Lung (tissue), 11 donors: ENCODE measurements at regions not wholly inside any gene's neighbourhood (a gene's known extent, or its start where the extent isn't known, plus 50 kb on each side); places are given as distances from the start of the nearest gene placed in this dataset.

Source experiments
- ATAC-seq: fragments of 200-7000 bp; cut with Tn5 transposase; one replicate; pipeline ENCODE4 v1.9.1; 2020; ENCODE audit warnings: moderate number of reproducible peaks; ENCODE audit not compliant: insufficient read depth, low FRiP score
- DNase-seq, 3 donors: peaks; one replicate each; pipeline ENCODE4 v3.0.0-alpha.2; 2013 to 2017
- H3K27ac ChIP-seq, 2 donors: one replicate each; pipeline ENCODE4 v1.5.1; 2013; ENCODE audit warnings: mild to moderate bottlenecking in 2 of 2, moderate library complexity in 2 of 2, control low read depth in 1 of 2, inconsistent platforms in 1 of 2, low read depth in 1 of 2, low read length in 1 of 2
- H3K27me3 ChIP-seq, 3 donors: one replicate each; pipeline ENCODE4 v1.5.1; 2013; ENCODE audit warnings: low read length in 2 of 3; ENCODE audit not compliant: control insufficient read depth in 3 of 3, insufficient read depth in 3 of 3
- H3K36me3 ChIP-seq, 4 donors: one replicate each; pipeline ENCODE4 v1.5.1; 2013; ENCODE audit warnings: low read length in 4 of 4, mild to moderate bottlenecking in 1 of 4, moderate library complexity in 1 of 4; ENCODE audit not compliant: control insufficient read depth in 4 of 4, insufficient read depth in 4 of 4
- H3K4me1 ChIP-seq, 5 donors: one replicate each; pipeline ENCODE4 v1.5.1; 2013; ENCODE audit warnings: low read length in 5 of 5, mild to moderate bottlenecking in 2 of 5, moderate library complexity in 1 of 5; ENCODE audit not compliant: control insufficient read depth in 5 of 5, insufficient read depth in 5 of 5
- H3K4me3 ChIP-seq: one replicate; pipeline ENCODE4 v1.5.1; 2013; ENCODE audit warnings: mild to moderate bottlenecking, control low read depth, moderate library complexity
- H3K9ac ChIP-seq, 2 donors: one replicate each; pipeline ENCODE4 v1.5.1; 2013; ENCODE audit warnings: low read length in 2 of 2, control low read depth in 1 of 2; ENCODE audit not compliant: insufficient read depth in 1 of 2
- H3K9me3 ChIP-seq, 4 donors: one replicate each; pipeline ENCODE4 v1.5.1; 2013; ENCODE audit warnings: low read length in 3 of 4, mild to moderate bottlenecking in 1 of 4, moderate library complexity in 1 of 4; ENCODE audit not compliant: control insufficient read depth in 4 of 4, insufficient read depth in 3 of 4
- CTCF ChIP-seq: IDR thresholded peaks from 2 replicates; pipeline ENCODE4 v1.5.1; 2012; ENCODE audit warnings: mild to moderate bottlenecking; ENCODE audit errors: control extremely low read depth, extremely low read depth
- WGBS, 2 donors: extraction: QIAGEN DNeasy Blood & Tissue Kit; methylation state at CpG; one replicate each; pipeline ENCODE4 v1.1.7; 2013; 5-methylcytosine and 5-hydroxymethylcytosine counted together
- donor health status: control.
- donor health status: control.
- donor health status: Bipolar disorder and iron deficiency.
- donor health status: healthy.
- donor health status: DM: yes; HTN: yes; CAD: no.

- ATAC-seq (no peak), DNase-seq (peak in 1 of 3 donors; percentile 30)
- H3K36me3 ChIP-seq, result no peaks in the 10 kb centered on the region
- 40 to 43% methylated on average over 4 of the region's 4 CpGs for WGBS, 2 donors
- no peaks in the 10 kb centered on the region for H3K9me3 ChIP-seq
- H3K27ac ChIP-seq, result no peak overlapping the region
- H3K4me1 ChIP-seq, result no peaks in the 10 kb centered on the region
- TF ChIP-seq CTCF, result no peak
- H3K4me3 ChIP-seq, result no peak overlapping the region
- no peaks in the 10 kb centered on the region for H3K27me3 ChIP-seq
- H3K9ac ChIP-seq, result no peak overlapping the region
Measured at GRCh38 chr4:176508780-176509331, 189.1 kb downstream of the SPCS3 start.

GRCh38 chr4:176525576-176525975 lies 205.8 kb downstream of the SPCS3 start:
- no peaks in the 10 kb centered on the region for H3K27me3 ChIP-seq
- H3K4me3 ChIP-seq, result no peak overlapping the region
- ATAC-seq (no peak), DNase-seq (no peak)
- H3K27ac ChIP-seq, result no peak overlapping the region
- no peak for TF ChIP-seq CTCF
- H3K9ac ChIP-seq, result no peak overlapping the region
- WGBS, 2 donors, result 72 to 86% methylated on average over 2 of the region's 2 CpGs
- H3K4me1 ChIP-seq, result peaks cover 0 to 8% (median 0%) of the 10 kb centered on the region in 5 donors
- no peaks in the 10 kb centered on the region for H3K9me3 ChIP-seq
- no peaks in the 10 kb centered on the region for H3K36me3 ChIP-seq

GRCh38 chr4:176526704-176527103 lies 206.9 kb downstream of the SPCS3 start:
- no peak for TF ChIP-seq CTCF
- Histone ChIP-seq H3K4me3 (no peak overlapping the region), H3K4me1 (peaks cover 0 to 8% (median 0%) of the 10 kb centered on the region in 5 donors), H3K27me3 (no peaks in the 10 kb centered on the region), H3K27ac (no peak overlapping the region), H3K36me3 (no peaks in the 10 kb centered on the region), H3K9ac (no peak overlapping the region), H3K9me3 (no peaks in the 10 kb centered on the region)
- no peak for ATAC-seq
- DNase-seq, result peak in 1 of 3 donors; percentile 38
- 37 to 48% methylated on average over 5 of the region's 5 CpGs for WGBS, 2 donors

GRCh38 chr4:176529574-176529973 lies 209.8 kb downstream of the SPCS3 start:
- Histone ChIP-seq H3K9me3 (no peaks in the 10 kb centered on the region), H3K27me3 (no peaks in the 10 kb centered on the region), H3K27ac (no peak overlapping the region), H3K9ac (no peak overlapping the region), H3K4me1 (peaks cover 0 to 12% (median 0%) of the 10 kb centered on the region in 5 donors), H3K36me3 (no peaks in the 10 kb centered on the region), H3K4me3 (no peak overlapping the region)
- DNase-seq (no peak), ATAC-seq (no peak)
- TF ChIP-seq CTCF, result no peak
